Amniotic epithelial cell (primary cell): ENCODE measurements at regions not wholly inside any gene's neighbourhood (a gene's known extent, or its start where the extent isn't known, plus 50 kb on each side); places are given as distances from the start of the nearest gene placed in this dataset.
"Not testable (repeated sequence)": the region's sequence is repeated elsewhere in the genome, so short reads cannot be mapped to it uniquely, and the experiment has no call there.

Source experiments
- DNase-seq: peaks from one replicate; pipeline ENCODE4 v3.0.0-alpha.2; 2010; ENCODE audit warnings: low read depth

GRCh38 chr15:84153655-84154140 lies 81.9 kb upstream of the GOLGA6L4 start:
- DNase-seq = not testable (repeated sequence)

- not testable (repeated sequence) for DNase-seq
These were observed 81.3 kb upstream of the GOLGA6L4 start for GRCh38 chr15:84154314-84154713.

GRCh38 chr15:84154787-84155186 lies 80.8 kb upstream of the GOLGA6L4 start:
- DNase-seq = not testable (repeated sequence)

GRCh38 chr15:84155792-84156587 lies 79.6 kb upstream of the GOLGA6L4 start:
- not testable (repeated sequence) for DNase-seq

- not testable (repeated sequence) for DNase-seq
These were observed 79.1 kb upstream of the GOLGA6L4 start for GRCh38 chr15:84156588-84156840.

- not testable (repeated sequence) for DNase-seq
These were observed 78.4 kb upstream of the GOLGA6L4 start for GRCh38 chr15:84157056-84157632.

GRCh38 chr15:84157857-84158256 lies 77.7 kb upstream of the GOLGA6L4 start:
- DNase-seq = not testable (repeated sequence)

GRCh38 chr15:84159346-84160269 lies 76.0 kb upstream of the GOLGA6L4 start:
- not testable (repeated sequence) for DNase-seq

GRCh38 chr15:84164423-84165292 lies 70.9 kb upstream of the GOLGA6L4 start:
- DNase-seq = not testable (repeated sequence)

GRCh38 chr15:84170029-84170428 lies 65.5 kb upstream of the GOLGA6L4 start:
- not testable (repeated sequence) for DNase-seq

GRCh38 chr15:84173231-84173610 lies 62.4 kb upstream of the GOLGA6L4 start:
- not testable (repeated sequence) for DNase-seq
